Hematopoietic multipotent progenitor cell (in vitro differentiated cells): ENCODE measurements at regions not wholly inside any gene's neighbourhood (a gene's known extent, or its start where the extent isn't known, plus 50 kb on each side); places are given as distances from the start of the nearest gene placed in this dataset.
"Not testable (repeated sequence)": the region's sequence is repeated elsewhere in the genome, so short reads cannot be mapped to it uniquely, and the experiment has no call there.

ENCODE experiments used
- DNase-seq, 3 donors: peaks; one replicate each; pipeline ENCODE4 v3.0.0-alpha.2; 2011 to 2015; ENCODE audit warnings: low read depth in 2 of 3, low spot score in 2 of 3

GRCh38 chr3:1456781-1457311 is 364.0 kb downstream of the CNTN6 start:
- no peak for DNase-seq

DNA sequence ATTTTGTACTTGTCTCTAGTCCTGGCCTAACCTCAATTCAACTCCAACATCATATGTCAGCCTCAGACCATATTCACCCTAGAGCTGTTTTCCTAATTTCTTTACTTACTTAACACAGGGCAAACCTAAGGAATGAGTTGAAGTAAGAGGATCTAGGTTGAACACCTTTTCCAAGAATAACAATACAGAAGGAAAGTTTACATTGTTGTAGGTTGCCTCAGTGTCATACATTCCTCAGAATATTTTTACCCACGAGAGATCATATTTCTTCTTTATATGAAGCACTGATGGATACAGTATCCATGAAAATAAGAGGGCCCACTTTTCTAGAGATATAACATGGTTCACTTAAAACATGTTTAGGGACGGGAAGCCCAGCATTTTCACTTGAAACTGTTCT is 369.5 kb downstream of the CNTN6 start:
- DNase-seq, result no peak

GRCh38 chr3:1462856-1463450 is 370.1 kb downstream of the CNTN6 start:
- no peak for DNase-seq

DNA sequence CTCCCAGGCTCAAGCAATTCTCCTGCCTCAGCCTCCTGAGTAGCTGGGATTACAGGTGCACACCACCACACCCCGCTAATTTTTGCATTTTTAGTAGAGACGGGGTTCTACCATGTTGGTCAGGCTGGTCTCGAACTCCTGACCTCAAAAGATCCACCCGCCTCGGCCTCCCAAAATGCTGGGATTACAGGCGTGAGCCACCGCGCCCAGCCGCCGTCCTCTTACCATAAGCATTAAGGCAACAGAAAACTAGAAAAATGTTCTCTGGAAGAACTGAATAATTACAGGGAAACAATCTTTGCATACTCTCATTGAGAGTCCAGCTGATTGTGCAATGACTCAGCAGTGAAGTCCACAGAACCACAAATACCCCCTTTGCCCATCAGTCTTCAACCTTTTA is 372.3 kb downstream of the CNTN6 start:
- DNase-seq, result not testable (repeated sequence)

DNA sequence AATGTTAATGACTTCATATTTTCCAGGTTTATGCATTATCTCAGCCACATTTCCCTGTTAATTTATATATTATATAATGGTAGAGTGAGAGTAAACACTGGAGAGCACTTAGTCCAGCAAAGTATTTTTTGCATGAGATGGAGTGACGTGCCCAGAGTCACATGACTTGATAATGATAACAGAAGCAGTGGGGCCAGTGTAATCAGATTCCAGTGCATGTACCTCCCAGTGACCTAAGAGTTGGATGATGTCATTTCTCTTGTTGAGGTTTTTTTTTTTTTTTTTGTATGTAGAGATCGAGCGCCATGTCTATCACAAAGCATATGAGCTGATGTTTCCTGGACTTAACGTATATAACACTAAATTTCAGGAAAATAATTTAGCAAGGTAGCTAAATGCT is 375.3 kb downstream of the CNTN6 start:
- DNase-seq, result no peak

DNA sequence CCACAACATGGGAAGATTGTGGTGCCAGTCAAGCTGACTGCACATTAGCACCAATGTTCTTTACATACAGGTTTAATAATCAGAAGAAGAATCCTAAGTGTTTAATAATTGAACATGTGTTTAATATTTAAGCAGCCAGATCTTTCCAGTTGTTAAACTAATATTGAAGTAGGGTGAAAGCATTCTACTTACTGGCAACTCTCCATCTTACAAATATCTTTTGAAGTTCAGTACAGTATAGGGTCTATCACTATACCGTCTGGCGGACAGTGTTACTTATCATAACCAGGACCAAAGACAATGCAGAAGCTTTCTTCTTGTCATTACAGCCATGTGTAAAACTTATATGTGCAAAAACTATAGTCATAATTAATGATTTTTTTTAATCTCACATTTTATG is 376.4 kb downstream of the CNTN6 start:
- DNase-seq, result no peak

DNA sequence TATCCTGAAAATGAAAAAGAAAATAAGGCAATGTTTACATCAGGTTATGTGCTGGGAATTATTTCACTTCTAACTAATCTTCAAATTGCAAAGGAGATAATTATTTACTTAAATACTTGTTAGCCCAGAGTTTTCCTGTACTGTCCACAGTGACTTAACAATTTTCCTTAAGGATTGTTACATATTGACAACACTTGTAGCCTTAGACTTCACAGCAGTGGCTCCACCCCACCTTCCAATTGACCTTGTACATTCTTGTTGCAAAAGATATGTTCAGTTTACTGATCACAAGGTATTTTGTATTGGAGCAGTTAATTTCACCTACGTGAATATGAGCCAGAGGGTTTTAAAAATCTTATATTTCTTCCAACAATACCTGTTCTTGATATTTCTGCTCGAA is 376.9 kb downstream of the CNTN6 start:
- no peak for DNase-seq

GRCh38 chr3:1477669-1478068 is 384.8 kb downstream of the CNTN6 start:
- no peak for DNase-seq

- no peak for DNase-seq
Measured at GRCh38 chr3:1495466-1495865, 402.6 kb downstream of the CNTN6 start.

- DNase-seq, result no peak
Measured at GRCh38 chr3:1499694-1500093, 406.9 kb downstream of the CNTN6 start.

GRCh38 chr3:1501406-1502115 is 408.7 kb downstream of the CNTN6 start:
- DNase-seq, result no peak

- DNase-seq, result no peak
Measured at GRCh38 chr3:1506090-1506489, 413.3 kb downstream of the CNTN6 start.

GRCh38 chr3:1513662-1514061 is 420.8 kb downstream of the CNTN6 start:
- no peak for DNase-seq

- no peak for DNase-seq
Measured at GRCh38 chr3:1515882-1516281, 423.1 kb downstream of the CNTN6 start.

DNA sequence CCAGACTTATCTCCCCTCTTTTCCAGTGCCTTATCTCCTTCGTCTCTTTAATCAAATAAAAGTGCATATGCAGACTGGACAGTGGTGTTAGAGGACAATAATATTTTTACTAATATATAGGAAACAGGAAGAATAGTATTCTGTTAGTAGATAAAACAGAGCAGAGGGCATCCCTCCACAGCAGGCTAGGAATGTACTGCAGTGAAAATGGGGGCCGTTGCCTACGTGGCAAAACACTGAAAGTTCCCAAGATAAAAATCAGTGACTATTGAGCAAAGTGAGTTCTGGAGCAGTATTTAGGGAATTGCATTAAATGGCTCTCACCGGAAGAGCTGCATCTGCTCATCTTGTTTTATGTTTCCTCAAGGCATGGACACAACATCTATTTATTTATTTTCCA is 435.0 kb downstream of the CNTN6 start:
- no peak for DNase-seq

DNA sequence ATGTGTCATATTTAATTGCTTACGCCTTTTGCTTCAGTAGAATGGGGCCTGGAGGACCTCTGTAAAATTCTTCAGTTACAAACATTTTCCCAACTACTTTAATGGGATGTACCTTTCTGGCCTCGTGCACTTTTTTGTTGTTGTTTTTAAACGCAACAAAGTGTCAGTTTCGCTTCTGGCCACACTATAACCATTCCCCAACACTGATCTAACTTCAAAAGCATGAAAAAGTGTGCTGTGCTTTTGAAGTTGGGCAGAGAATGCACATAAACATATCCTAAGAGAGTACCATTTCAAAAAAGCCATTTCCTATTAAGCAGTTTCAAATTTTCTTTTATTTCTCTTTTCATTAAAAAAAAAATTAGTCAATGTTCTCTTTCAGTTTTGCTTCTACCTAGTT is 435.8 kb downstream of the CNTN6 start:
- no peak for DNase-seq

DNA sequence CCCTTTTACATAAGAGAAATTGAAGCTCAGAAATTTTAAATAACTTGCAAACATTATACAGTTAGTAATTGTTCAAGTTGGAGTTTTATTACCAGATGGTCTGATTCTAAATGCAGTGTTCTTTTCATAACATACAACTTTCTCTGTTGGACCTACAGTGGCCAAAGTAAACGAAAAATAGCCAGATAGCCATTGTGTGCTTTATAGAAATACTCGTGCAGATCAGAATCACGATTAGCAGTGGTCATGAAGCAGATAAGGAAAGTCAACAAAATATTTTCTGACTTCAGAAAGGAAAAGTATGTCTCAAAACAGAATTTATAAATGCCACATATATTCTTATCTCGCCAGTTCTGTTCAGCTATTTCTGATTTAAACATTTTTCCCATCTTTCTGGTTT is 436.9 kb downstream of the CNTN6 start:
- no peak for DNase-seq

GRCh38 chr3:1531981-1532380 is 439.2 kb downstream of the CNTN6 start:
- DNase-seq, result no peak

GRCh38 chr3:1532935-1533606 is 440.2 kb downstream of the CNTN6 start:
- no peak for DNase-seq

- DNase-seq, result no peak
Measured at GRCh38 chr3:1533763-1534162, 440.9 kb downstream of the CNTN6 start.

DNA sequence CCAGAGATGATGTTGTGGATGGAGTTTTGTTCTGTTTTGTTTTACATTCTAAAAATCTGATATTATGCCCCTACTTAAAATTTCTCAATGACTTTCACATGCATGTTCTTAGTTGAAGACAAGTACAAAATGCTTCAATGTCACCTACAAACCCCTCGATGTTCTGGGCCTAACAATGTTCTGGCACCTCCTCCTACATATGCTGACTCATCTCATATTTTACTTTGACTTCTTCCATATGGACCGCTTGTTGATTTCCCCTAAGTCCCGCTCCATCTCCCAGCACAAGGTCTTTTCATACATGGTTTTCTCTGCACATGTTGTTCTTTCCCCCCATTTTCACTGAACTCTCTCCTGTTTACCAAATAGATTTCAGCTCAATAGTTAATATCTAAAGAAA is 441.4 kb downstream of the CNTN6 start:
- no peak for DNase-seq

GRCh38 chr3:1535361-1535760 is 442.5 kb downstream of the CNTN6 start:
- no peak for DNase-seq
